PC-3 (cell line): ENCODE measurements at regions not wholly inside any gene's neighbourhood (a gene's known extent, or its start where the extent isn't known, plus 50 kb on each side); places are given as distances from the start of the nearest gene placed in this dataset.

Experiments
- ATAC-seq: fragments of 200-7000 bp; cut with Tn5 transposase; 2 replicates; pipeline ENCODE4 v1.9.1; 2020; ENCODE audit warnings: mild to moderate bottlenecking, moderate library complexity
- BruUV-seq: library from RNA; stranded (reverse); fragments of 400-500 nt; replicated peaks from 2 replicates; lab custom pipeline; 2021; lab: Mats Ljungman, UMichigan
- CTCF ChIA-PET: fragments of 300-600 bp; sonication (Branson Sonifier 250); formaldehyde crosslinking; loops from one replicate; lab custom pipeline; 2022; ENCODE audit warnings: antibody characterized with exemption; lab: Charles Lee
- POLR2A ChIA-PET: fragments of 300-600 bp; sonication (Branson Sonifier 250); formaldehyde crosslinking; loops from one replicate; lab custom pipeline; 2022; ENCODE audit warnings: antibody characterized with exemption; ENCODE audit not compliant: unreplicated experiment; lab: Charles Lee
- DNase-seq: peaks from one replicate; pipeline ENCODE4 v3.0.0-alpha.2; 2015
- H2AFZ ChIP-seq: fragments of 300-600 bp; sonication (generic); 2 replicates; pipeline ENCODE4 v1.6.0; 2016; ENCODE audit warnings: antibody characterized with exemption, low read length
- H3F3A ChIP-seq: fragments of 300-600 bp; sonication (generic); one replicate; pipeline ENCODE4 v1.6.0; 2017; ENCODE audit warnings: antibody characterized with exemption, low read length, control low read depth, mild to moderate bottlenecking; ENCODE audit not compliant: unreplicated experiment
- H3K27ac ChIP-seq: fragments of 300-600 bp; sonication (generic); 2 replicates; pipeline ENCODE4 v1.5.1; 2016; ENCODE audit warnings: mild to moderate bottlenecking, low read length
- H3K27me3 ChIP-seq: fragments of 300-600 bp; sonication (generic); 2 replicates; pipeline ENCODE4 v1.6.1; 2016; ENCODE audit warnings: low read length, mixed read lengths
- H3K36me3 ChIP-seq: fragments of 300-600 bp; sonication (generic); 2 replicates; pipeline ENCODE4 v1.6.1; 2016; ENCODE audit warnings: low read depth, mixed run types, low read length, mixed read lengths
- H3K4me1 ChIP-seq: fragments of 300-600 bp; sonication (generic); 2 replicates; pipeline ENCODE4 v1.5.1; 2016; ENCODE audit warnings: low read length; ENCODE audit not compliant: insufficient read depth
- H3K4me2 ChIP-seq: fragments of 300-600 bp; sonication (generic); 2 replicates; pipeline ENCODE4 v1.6.0; 2016; ENCODE audit warnings: low read length
- H3K4me3 ChIP-seq: fragments of 300-600 bp; sonication (generic); 2 replicates; pipeline ENCODE4 v1.5.1; 2016; ENCODE audit warnings: mild to moderate bottlenecking, low read length, mixed read lengths
- H3K79me2 ChIP-seq: fragments of 300-600 bp; sonication (generic); 2 replicates; pipeline ENCODE4 v1.6.1; 2017; ENCODE audit warnings: low read length, mixed read lengths
- H3K9ac ChIP-seq: fragments of 300-600 bp; sonication (generic); 2 replicates; pipeline ENCODE4 v1.6.0; 2016; ENCODE audit warnings: mild to moderate bottlenecking, low read length
- H3K9me2 ChIP-seq: fragments of 300-600 bp; sonication (generic); replicated peaks from 2 replicates; pipeline ENCODE4 v1.6.1; 2016; ENCODE audit warnings: mixed run types, low read length, mixed read lengths
- H3K9me3 ChIP-seq: fragments of 300-600 bp; sonication (generic); 2 replicates; pipeline ENCODE4 v1.6.1; 2016; ENCODE audit warnings: low read length, mixed read lengths
- H4K20me1 ChIP-seq: fragments of 300-600 bp; sonication (generic); 2 replicates; pipeline ENCODE4 v1.6.1; 2016; ENCODE audit warnings: low read length, mixed read lengths
- EZH2 ChIP-seq: fragments of 300-600 bp; sonication (generic); IDR thresholded peaks from one replicate; pipeline ENCODE4 v1.6.1; 2017; ENCODE audit warnings: antibody characterized with exemption, mild to moderate bottlenecking, low read length; ENCODE audit not compliant: unreplicated experiment
- EZH2phosphoT487 ChIP-seq: fragments of 300-600 bp; sonication (generic); IDR thresholded peaks from 2 replicates; pipeline ENCODE4 v1.6.1; 2018; ENCODE audit warnings: mild to moderate bottlenecking, antibody characterized with exemption, low read length, borderline replicate concordance
- intact Hi-C: fragments of 100-400 bp; cut with micrococcal nuclease; formaldehyde crosslinking; loops from 2 replicates; pipeline ENCODE4 v1.9.0; 2023
- TF ChIP-seq, protein P1 (sequence below): fragments of 300-600 bp; sonication (generic); conservative IDR thresholded peaks from 2 replicates; pipeline ENCODE4 v1.5.1; 2017; ENCODE audit warnings: antibody characterized with exemption, low read depth, mild to moderate bottlenecking, low read length

DNA sequence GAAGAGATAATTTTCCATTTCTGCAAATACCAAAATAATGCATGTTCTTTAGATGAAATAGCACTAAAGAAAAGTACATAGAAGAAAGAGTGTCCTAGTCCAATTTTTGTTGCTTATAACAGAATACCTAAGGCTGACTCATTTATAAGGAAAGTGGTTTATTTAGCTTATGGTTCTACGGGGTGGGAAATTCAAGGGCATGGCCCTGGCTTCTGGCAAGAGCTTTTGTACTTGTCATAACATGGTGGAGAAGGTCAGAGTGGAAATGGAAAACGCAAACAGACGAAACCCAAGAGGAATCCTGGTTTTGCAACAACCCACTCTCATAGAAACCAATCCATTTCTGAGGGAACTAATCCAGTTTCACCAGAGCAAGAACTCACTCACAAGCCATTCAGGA, 283.7 kb downstream of the CSNK1G3 start:
- no TSS peak for BruUV-seq
- no peak for ATAC-seq

GRCh38 chr5:123790226-123790625, 278.2 kb downstream of the CSNK1G3 start:
- Histone ChIP-seq H3K36me3 (no peaks in the 10 kb centered on the region), H3K4me2 (no peak overlapping the region), H3K9me3 (no peaks in the 10 kb centered on the region; the same call in 1 of the 2 replicates), H3K9me2 (no peaks in the 10 kb centered on the region), H3K79me2 (no peaks in the 10 kb centered on the region), H3K9ac (no peak overlapping the region), H3K27ac (no peak overlapping the region), H3K4me3 (no peak overlapping the region), H3K4me1 (peaks cover 8% of the 10 kb centered on the region; the same call in 1 of the 2 replicates), H4K20me1 (no peaks in the 10 kb centered on the region), H3K27me3 (no peaks in the 10 kb centered on the region), H2AFZ (no peak overlapping the region), H3F3A (no peaks in the 10 kb centered on the region)
- CTCF ChIA-PET, result no interaction called here
- DNase-seq (no peak), ATAC-seq (no peak)
- POLR2A ChIA-PET, result no interaction called here
- intact Hi-C loops, result no loop called here
- BruUV-seq, result no TSS peak
- TF ChIP-seq EZH2phosphoT487 (no peak), EZH2 (no peak)
- TF ChIP-seq, protein P1, sequence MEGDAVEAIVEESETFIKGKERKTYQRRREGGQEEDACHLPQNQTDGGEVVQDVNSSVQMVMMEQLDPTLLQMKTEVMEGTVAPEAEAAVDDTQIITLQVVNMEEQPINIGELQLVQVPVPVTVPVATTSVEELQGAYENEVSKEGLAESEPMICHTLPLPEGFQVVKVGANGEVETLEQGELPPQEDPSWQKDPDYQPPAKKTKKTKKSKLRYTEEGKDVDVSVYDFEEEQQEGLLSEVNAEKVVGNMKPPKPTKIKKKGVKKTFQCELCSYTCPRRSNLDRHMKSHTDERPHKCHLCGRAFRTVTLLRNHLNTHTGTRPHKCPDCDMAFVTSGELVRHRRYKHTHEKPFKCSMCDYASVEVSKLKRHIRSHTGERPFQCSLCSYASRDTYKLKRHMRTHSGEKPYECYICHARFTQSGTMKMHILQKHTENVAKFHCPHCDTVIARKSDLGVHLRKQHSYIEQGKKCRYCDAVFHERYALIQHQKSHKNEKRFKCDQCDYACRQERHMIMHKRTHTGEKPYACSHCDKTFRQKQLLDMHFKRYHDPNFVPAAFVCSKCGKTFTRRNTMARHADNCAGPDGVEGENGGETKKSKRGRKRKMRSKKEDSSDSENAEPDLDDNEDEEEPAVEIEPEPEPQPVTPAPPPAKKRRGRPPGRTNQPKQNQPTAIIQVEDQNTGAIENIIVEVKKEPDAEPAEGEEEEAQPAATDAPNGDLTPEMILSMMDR, result no peak

More for the DNA sequence above, 283.7 kb downstream of the CSNK1G3 start:
- Histone ChIP-seq H3K4me3 (no peak overlapping the region), H3K27me3 (no peaks in the 10 kb centered on the region), H3K4me1 (no peaks in the 10 kb centered on the region), H3F3A (no peaks in the 10 kb centered on the region), H3K36me3 (no peaks in the 10 kb centered on the region), H3K79me2 (no peaks in the 10 kb centered on the region), H4K20me1 (no peaks in the 10 kb centered on the region), H3K27ac (no peak overlapping the region), H3K4me2 (no peak overlapping the region), H2AFZ (no peak overlapping the region), H3K9me2 (no peaks in the 10 kb centered on the region), H3K9me3 (no peaks in the 10 kb centered on the region), H3K9ac (no peak overlapping the region)
- ChIA-PET CTCF (no interaction called here), POLR2A (no interaction called here)
- no peak for DNase-seq
- intact Hi-C loops, result no loop called here
- TF ChIP-seq, protein P1, result no peak
- TF ChIP-seq EZH2, result no peak
- no peak for TF ChIP-seq EZH2phosphoT487

- Histone ChIP-seq H3K4me1 (peaks cover 10% of the 10 kb centered on the region; the same call in 1 of the 2 replicates), H3K9ac (no peak overlapping the region), H3K9me2 (no peaks in the 10 kb centered on the region), H3K27me3 (no peaks in the 10 kb centered on the region), H3K79me2 (no peaks in the 10 kb centered on the region), H3K9me3 (no peaks in the 10 kb centered on the region; the same call in 1 of the 2 replicates), H3K27ac (no peak overlapping the region), H3K4me2 (no peak overlapping the region), H3K36me3 (no peaks in the 10 kb centered on the region), H2AFZ (no peak overlapping the region), H3F3A (no peaks in the 10 kb centered on the region), H4K20me1 (no peaks in the 10 kb centered on the region), H3K4me3 (no peak overlapping the region)
- ATAC-seq, result no peak
- CTCF ChIA-PET, result no interaction called here
- POLR2A ChIA-PET, result no interaction called here
- BruUV-seq, result no TSS peak
- intact Hi-C loops, result no loop called here
- no peak for TF ChIP-seq EZH2
- TF ChIP-seq EZH2phosphoT487, result no peak
- TF ChIP-seq, protein P1, result no peak
- DNase-seq, result no peak
Measured at GRCh38 chr5:123787635-123788034, 275.7 kb downstream of the CSNK1G3 start.
